Hepatocyte (in vitro differentiated cells): ENCODE measurements at regions not wholly inside any gene's neighbourhood (a gene's known extent, or its start where the extent isn't known, plus 50 kb on each side); places are given as distances from the start of the nearest gene placed in this dataset.

Experiments
- DNase-seq: peaks from one replicate; pipeline ENCODE4 v3.0.0-alpha.2; 2016; ENCODE audit warnings: low spot score
- H2AFZ ChIP-seq: fragments of 200-600 bp; sonication (generic); 2 replicates; pipeline ENCODE4 v1.6.0; 2016; ENCODE audit warnings: antibody characterized with exemption, mild to moderate bottlenecking
- H3K27ac ChIP-seq: fragments of 200-600 bp; sonication (generic); 2 replicates; pipeline ENCODE4 v1.5.1; 2016; ENCODE audit warnings: mild to moderate bottlenecking
- H3K27me3 ChIP-seq: fragments of 200-600 bp; sonication (generic); 2 replicates; pipeline ENCODE4 v1.6.1; 2016
- H3K36me3 ChIP-seq: fragments of 200-600 bp; sonication (generic); replicated peaks from 2 replicates; pipeline ENCODE4 v1.5.1; 2016; ENCODE audit warnings: low read depth; ENCODE audit not compliant: insufficient read depth
- H3K4me1 ChIP-seq: fragments of 200-600 bp; sonication (generic); 2 replicates; pipeline ENCODE4 v1.5.1; 2016; ENCODE audit warnings: mild to moderate bottlenecking, moderate library complexity; ENCODE audit not compliant: insufficient read depth
- H3K4me2 ChIP-seq: fragments of 200-600 bp; sonication (generic); 2 replicates; pipeline ENCODE4 v1.6.0; 2016
- H3K4me3 ChIP-seq: fragments of 200-600 bp; sonication (generic); 2 replicates; pipeline ENCODE4 v1.5.1; 2016; ENCODE audit warnings: mild to moderate bottlenecking
- H3K79me2 ChIP-seq: fragments of 200-600 bp; sonication (generic); 2 replicates; pipeline ENCODE4 v1.6.0; 2017; ENCODE audit warnings: mild to moderate bottlenecking
- H3K9me2 ChIP-seq: fragments of 200-600 bp; sonication (generic); replicated peaks from 2 replicates; pipeline ENCODE4 v1.6.0; 2017; ENCODE audit warnings: mild to moderate bottlenecking; ENCODE audit not compliant: insufficient read depth
- H3K9me3 ChIP-seq: fragments of 200-600 bp; sonication (generic); 2 replicates; pipeline ENCODE4 v1.5.1; 2016; ENCODE audit warnings: low read depth, mild to moderate bottlenecking
- H4K20me1 ChIP-seq: fragments of 200-600 bp; sonication (generic); 2 replicates; pipeline ENCODE4 v1.6.0; 2016; ENCODE audit warnings: mild to moderate bottlenecking; ENCODE audit not compliant: insufficient read depth, poor library complexity, severe bottlenecking
- CTCF ChIP-seq: fragments of 200-600 bp; sonication (generic); IDR thresholded peaks from 2 replicates; pipeline ENCODE4 v1.5.1; 2016; ENCODE audit warnings: antibody characterized with exemption, mild to moderate bottlenecking; ENCODE audit not compliant: poor library complexity
- EZH2 ChIP-seq: fragments of 200-600 bp; sonication (generic); IDR thresholded peaks from 2 replicates; pipeline ENCODE4 v1.6.1; 2016; ENCODE audit warnings: antibody characterized with exemption, mild to moderate bottlenecking, borderline replicate concordance
- EZH2phosphoT487 ChIP-seq: fragments of 200-600 bp; sonication (generic); IDR thresholded peaks from one replicate; pipeline ENCODE4 v1.6.1; 2018; ENCODE audit warnings: antibody characterized with exemption, mild to moderate bottlenecking, low read depth, moderate library complexity; ENCODE audit not compliant: unreplicated experiment, severe bottlenecking
- WGBS: methylation state at CpG from one replicate; pipeline ENCODE4 v1.1.6; 2016; ENCODE audit warnings: low lambda C conversion rate; ENCODE audit errors: missing lambda C conversion rate; 5-methylcytosine and 5-hydroxymethylcytosine counted together

GRCh38 chr1:209038316-209038715 lies 545.2 kb upstream of the CAMK1G start:
- H3K79me2 ChIP-seq = no peaks in the 10 kb centered on the region
- H3K27ac ChIP-seq = no peak overlapping the region
- 31% methylated on average over 2 of the region's 2 CpGs for WGBS

GRCh38 chr1:209038735-209039134 lies 544.8 kb upstream of the CAMK1G start:
- H3K9me3 ChIP-seq = no peaks in the 10 kb centered on the region
- H3K4me3 ChIP-seq = no peak overlapping the region
- H3K27ac ChIP-seq = peak overlapping the region; percentile 8
- TF ChIP-seq EZH2phosphoT487 (no peak), EZH2 (no peak), CTCF (no peak)
- H2AFZ ChIP-seq = no peak overlapping the region
- no peaks in the 10 kb centered on the region for H3K4me1 ChIP-seq
- H4K20me1 ChIP-seq = no peaks in the 10 kb centered on the region
- DNase-seq = no peak
- H3K9me2 ChIP-seq = no peaks in the 10 kb centered on the region
- no peaks in the 10 kb centered on the region for H3K27me3 ChIP-seq
- H3K4me2 ChIP-seq = no peak overlapping the region
- no peaks in the 10 kb centered on the region for H3K36me3 ChIP-seq
- H3K79me2 ChIP-seq = no peaks in the 10 kb centered on the region
- WGBS = 91% methylated on average over 1 of the region's 1 CpG

More at GRCh38 chr1:209038316-209038715, 545.2 kb upstream of the CAMK1G start:
- H3K4me3 ChIP-seq = no peak overlapping the region
- no peaks in the 10 kb centered on the region for H3K36me3 ChIP-seq
- no peak for DNase-seq
- H3K4me2 ChIP-seq = no peak overlapping the region
- no peaks in the 10 kb centered on the region for H3K27me3 ChIP-seq
- no peaks in the 10 kb centered on the region for H3K9me2 ChIP-seq
- TF ChIP-seq CTCF (no peak), EZH2 (no peak), EZH2phosphoT487 (no peak)
- H3K4me1 ChIP-seq = no peaks in the 10 kb centered on the region
- H4K20me1 ChIP-seq = no peaks in the 10 kb centered on the region
- H3K9me3 ChIP-seq = no peaks in the 10 kb centered on the region
- no peak overlapping the region for H2AFZ ChIP-seq

GRCh38 chr1:209040351-209040750 lies 543.2 kb upstream of the CAMK1G start:
- no peaks in the 10 kb centered on the region for H3K27me3 ChIP-seq
- no peak overlapping the region for H3K27ac ChIP-seq
- H2AFZ ChIP-seq = no peak overlapping the region
- H3K9me2 ChIP-seq = no peaks in the 10 kb centered on the region
- no peaks in the 10 kb centered on the region for H4K20me1 ChIP-seq
- no peaks in the 10 kb centered on the region for H3K4me1 ChIP-seq
- WGBS = 93% methylated on average over 3 of the region's 3 CpGs
- no peaks in the 10 kb centered on the region for H3K36me3 ChIP-seq
- TF ChIP-seq CTCF = no peak
- no peak for TF ChIP-seq EZH2phosphoT487
- TF ChIP-seq EZH2 = no peak
- H3K9me3 ChIP-seq = no peaks in the 10 kb centered on the region
- H3K4me2 ChIP-seq = no peak overlapping the region
- H3K4me3 ChIP-seq = no peak overlapping the region
- DNase-seq = no peak
- H3K79me2 ChIP-seq = no peaks in the 10 kb centered on the region

GRCh38 chr1:209041927-209042326 lies 541.6 kb upstream of the CAMK1G start:
- Histone ChIP-seq H3K4me2 (no peak overlapping the region), H3K9me2 (no peaks in the 10 kb centered on the region), H3K4me1 (no peaks in the 10 kb centered on the region), H3K27me3 (no peaks in the 10 kb centered on the region), H3K4me3 (no peak overlapping the region), H4K20me1 (no peaks in the 10 kb centered on the region), H2AFZ (no peak overlapping the region), H3K9me3 (no peaks in the 10 kb centered on the region), H3K27ac (no peak overlapping the region), H3K36me3 (no peaks in the 10 kb centered on the region), H3K79me2 (no peaks in the 10 kb centered on the region)
- whole genome bisulfite sequencing = 86% methylated on average over 2 of the region's 2 CpGs
- DNase-seq = no peak
- no peak for TF ChIP-seq EZH2phosphoT487
